BLaER1 (cell line): ENCODE measurements at regions not wholly inside any gene's neighbourhood (a gene's known extent, or its start where the extent isn't known, plus 50 kb on each side); places are given as distances from the start of the nearest gene placed in this dataset.
"Not testable (repeated sequence)": the region's sequence is repeated elsewhere in the genome, so short reads cannot be mapped to it uniquely, and the experiment has no call there.

Source experiments
- H3K27ac ChIP-seq: shearing (Covaris generic); formaldehyde crosslinking; 2 replicates; pipeline ENCODE4 v1.8.1; 2022
- H3K27me3 ChIP-seq: shearing (Covaris generic); formaldehyde crosslinking; 2 replicates; pipeline ENCODE4 v1.8.1; 2022
- H3K36me3 ChIP-seq: shearing (Covaris generic); formaldehyde crosslinking; 2 replicates; pipeline ENCODE4 v1.8.1; 2022
- H3K4me1 ChIP-seq: shearing (Covaris generic); formaldehyde crosslinking; 2 replicates; pipeline ENCODE4 v1.8.1; 2022
- H3K4me2 ChIP-seq: shearing (Covaris generic); formaldehyde crosslinking; 2 replicates; pipeline ENCODE4 v1.8.1; 2022
- H3K4me3 ChIP-seq: shearing (Covaris generic); formaldehyde crosslinking; 2 replicates; pipeline ENCODE4 v1.8.1; 2022
- H3K9ac ChIP-seq: shearing (Covaris generic); formaldehyde crosslinking; 2 replicates; pipeline ENCODE4 v1.8.1; 2022
- H3K9me3 ChIP-seq: shearing (Covaris generic); formaldehyde crosslinking; 2 replicates; pipeline ENCODE4 v1.8.1; 2022
- H4K20me1 ChIP-seq: shearing (Covaris generic); formaldehyde crosslinking; 2 replicates; pipeline ENCODE4 v1.8.1; 2022
- Cebpa-rat ChIP-seq: shearing (Covaris generic); IDR thresholded peaks from 2 replicates; pipeline ENCODE4 v1.8.1; 2022

DNA sequence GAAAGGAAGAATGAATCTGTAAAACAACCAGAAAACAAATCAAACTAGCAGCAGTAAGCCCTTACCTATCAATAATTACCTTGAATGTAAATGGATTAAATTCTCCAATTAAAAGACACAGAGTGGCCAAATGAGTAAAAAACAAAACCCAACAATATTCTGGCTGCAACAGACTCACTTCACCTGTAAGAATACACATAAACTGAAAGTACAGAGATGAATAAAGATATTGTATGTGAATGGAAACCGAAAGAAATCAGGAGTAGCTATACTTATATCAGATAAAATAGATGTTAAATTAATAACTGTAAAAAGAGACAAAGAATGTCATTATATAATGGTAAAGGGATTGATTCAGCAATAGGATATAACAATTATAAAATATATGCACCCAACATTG lies 514.5 kb upstream of the DPPA4 start:
- no peak for TF ChIP-seq Cebpa-rat
- Histone ChIP-seq H3K27ac (no peak overlapping the region), H3K36me3 (no peaks in the 10 kb centered on the region), H3K9me3 (peaks cover 20% of the 10 kb centered on the region), H3K4me2 (no peak overlapping the region), H4K20me1 (no peaks in the 10 kb centered on the region), H3K4me1 (no peaks in the 10 kb centered on the region), H3K27me3 (no peaks in the 10 kb centered on the region), H3K9ac (no peak overlapping the region), H3K4me3 (no peak overlapping the region)

DNA sequence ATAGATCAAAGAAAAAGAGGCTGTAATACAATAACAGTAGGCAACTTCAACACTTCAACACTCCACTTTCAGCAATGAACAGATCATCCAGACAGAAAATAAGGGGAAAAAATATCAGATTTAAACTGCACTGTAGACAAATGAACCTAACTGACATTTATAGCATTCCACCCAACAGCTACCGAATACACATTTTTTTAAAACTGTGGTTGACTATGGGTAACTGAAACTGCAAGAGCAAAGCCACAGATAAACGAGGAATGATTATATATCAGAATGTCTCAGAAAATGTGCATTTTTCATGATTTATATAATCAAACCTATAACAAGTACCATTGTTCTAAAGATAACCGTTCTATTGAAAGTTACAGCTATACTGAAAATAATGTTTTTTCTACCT lies 514.9 kb upstream of the DPPA4 start:
- Histone ChIP-seq H3K27me3 (no peaks in the 10 kb centered on the region), H3K9ac (no peak overlapping the region), H3K36me3 (no peaks in the 10 kb centered on the region), H3K4me3 (no peak overlapping the region), H3K27ac (no peak overlapping the region), H4K20me1 (no peaks in the 10 kb centered on the region), H3K4me1 (no peaks in the 10 kb centered on the region), H3K9me3 (peaks cover 20% of the 10 kb centered on the region), H3K4me2 (no peak overlapping the region)
- no peak for TF ChIP-seq Cebpa-rat

DNA sequence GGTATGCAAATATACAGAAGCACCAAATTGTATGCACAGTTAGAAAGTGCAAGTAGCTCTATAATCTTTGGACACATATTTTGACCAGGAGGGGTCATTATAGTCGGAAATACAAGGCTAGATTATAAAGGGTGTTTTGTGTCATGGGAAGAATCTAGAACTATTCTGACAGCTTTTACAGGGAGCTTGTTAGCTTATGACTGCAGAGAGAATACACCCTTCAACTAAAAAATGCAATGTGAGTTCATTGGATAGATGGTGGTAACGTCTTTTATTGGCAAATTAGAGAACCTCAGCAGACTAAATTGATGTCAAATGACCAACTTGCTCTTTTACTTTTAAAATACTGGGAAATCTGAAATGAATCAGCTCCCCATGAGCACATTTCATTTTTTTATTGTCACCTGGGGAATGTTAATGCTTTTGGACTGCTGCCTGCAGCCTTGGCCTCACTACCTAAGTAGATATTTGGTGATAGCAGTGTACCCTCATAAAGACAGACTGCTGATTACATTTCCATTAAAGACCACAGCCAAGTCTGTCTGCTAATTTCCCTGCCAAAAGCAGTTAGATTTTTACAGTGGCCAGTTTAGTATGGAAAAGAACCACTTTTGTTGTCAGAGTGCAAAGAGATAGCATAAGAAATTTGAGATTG lies 515.9 kb upstream of the DPPA4 start:
- no peaks in the 10 kb centered on the region for H3K4me1 ChIP-seq
- no peaks in the 10 kb centered on the region for H3K27me3 ChIP-seq
- H3K9me3 ChIP-seq = peaks cover 20% of the 10 kb centered on the region
- no peak overlapping the region for H3K9ac ChIP-seq
- H3K27ac ChIP-seq = no peak overlapping the region
- no peak overlapping the region for H3K4me3 ChIP-seq
- H3K36me3 ChIP-seq = no peaks in the 10 kb centered on the region
- H3K4me2 ChIP-seq = no peak overlapping the region
- H4K20me1 ChIP-seq = no peaks in the 10 kb centered on the region
- no peak for TF ChIP-seq Cebpa-rat

DNA sequence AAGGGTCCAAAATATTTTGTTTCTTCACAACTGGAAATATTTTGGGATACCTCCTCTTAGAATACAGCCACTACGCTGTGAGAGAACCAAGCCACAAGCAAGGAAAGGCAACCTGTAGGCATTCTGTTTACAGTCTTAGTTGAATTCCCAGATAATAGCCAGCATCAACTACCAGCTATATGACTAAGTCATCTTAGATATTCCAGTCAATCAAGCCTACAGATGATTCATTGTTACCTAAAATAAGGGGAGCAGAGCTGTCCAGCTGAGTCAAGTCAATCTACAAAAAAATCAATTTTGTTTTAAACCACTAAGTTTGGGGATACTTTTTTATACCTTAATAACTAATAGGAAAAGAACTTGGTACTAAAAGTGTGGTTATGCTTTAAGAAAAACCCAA lies 526.4 kb upstream of the DPPA4 start:
- Histone ChIP-seq H3K4me3 (no peak overlapping the region), H3K27me3 (no peaks in the 10 kb centered on the region), H3K36me3 (no peaks in the 10 kb centered on the region), H3K9me3 (no peaks in the 10 kb centered on the region), H3K4me1 (no peaks in the 10 kb centered on the region), H3K4me2 (no peak overlapping the region), H3K27ac (no peak overlapping the region), H4K20me1 (no peaks in the 10 kb centered on the region), H3K9ac (no peak overlapping the region)
- TF ChIP-seq Cebpa-rat = no peak

DNA sequence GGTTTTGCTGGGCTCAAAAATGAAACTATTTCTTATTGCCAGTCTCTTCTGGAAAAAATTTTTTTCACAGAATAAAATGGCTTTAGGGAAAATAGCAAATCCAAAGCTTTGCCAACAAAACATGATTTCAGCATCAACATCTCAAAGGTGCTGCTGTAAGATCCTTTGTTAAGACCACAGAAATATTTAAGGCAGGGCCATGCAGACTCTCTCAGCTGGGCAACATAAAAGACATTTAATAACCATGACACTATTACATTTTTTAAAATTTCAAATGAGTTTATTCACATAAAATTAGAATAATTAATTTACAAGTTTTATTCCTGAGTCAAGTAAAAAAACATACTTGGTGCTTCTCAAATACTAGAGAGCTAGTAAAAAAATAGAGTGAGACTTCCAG lies 527.1 kb upstream of the DPPA4 start:
- no peak for TF ChIP-seq Cebpa-rat
- Histone ChIP-seq H3K4me2 (no peak overlapping the region), H3K4me3 (no peak overlapping the region), H3K27ac (no peak overlapping the region), H3K9me3 (no peaks in the 10 kb centered on the region), H3K9ac (no peak overlapping the region), H3K36me3 (no peaks in the 10 kb centered on the region), H4K20me1 (no peaks in the 10 kb centered on the region), H3K27me3 (no peaks in the 10 kb centered on the region), H3K4me1 (no peaks in the 10 kb centered on the region)

DNA sequence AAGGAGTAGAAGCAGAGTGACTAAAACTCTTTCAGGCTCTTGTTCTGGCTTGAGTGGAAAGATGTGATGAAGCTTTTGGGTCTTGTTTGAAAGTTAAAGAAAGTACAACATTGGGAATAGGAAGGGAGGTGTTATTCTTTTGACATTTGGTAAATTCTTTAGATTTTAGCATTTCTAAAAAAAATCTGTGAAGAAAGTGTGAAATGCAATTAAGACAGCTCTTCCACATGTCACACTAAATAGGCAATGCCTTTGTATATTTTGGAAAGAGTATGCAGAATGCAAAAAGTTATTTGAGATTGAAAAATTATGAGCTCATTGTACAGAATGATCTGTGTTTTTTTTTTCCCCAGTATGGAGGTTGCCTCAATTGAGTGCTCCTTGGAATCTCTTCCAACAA lies 532.2 kb upstream of the DPPA4 start:
- H3K27me3 ChIP-seq = no peaks in the 10 kb centered on the region
- H3K4me1 ChIP-seq = no peaks in the 10 kb centered on the region
- no peak overlapping the region for H3K4me2 ChIP-seq
- no peak overlapping the region for H3K27ac ChIP-seq
- no peak for TF ChIP-seq Cebpa-rat
- no peaks in the 10 kb centered on the region for H3K9me3 ChIP-seq
- no peak overlapping the region for H3K9ac ChIP-seq
- H3K36me3 ChIP-seq = no peaks in the 10 kb centered on the region
- H4K20me1 ChIP-seq = no peaks in the 10 kb centered on the region
- no peak overlapping the region for H3K4me3 ChIP-seq

DNA sequence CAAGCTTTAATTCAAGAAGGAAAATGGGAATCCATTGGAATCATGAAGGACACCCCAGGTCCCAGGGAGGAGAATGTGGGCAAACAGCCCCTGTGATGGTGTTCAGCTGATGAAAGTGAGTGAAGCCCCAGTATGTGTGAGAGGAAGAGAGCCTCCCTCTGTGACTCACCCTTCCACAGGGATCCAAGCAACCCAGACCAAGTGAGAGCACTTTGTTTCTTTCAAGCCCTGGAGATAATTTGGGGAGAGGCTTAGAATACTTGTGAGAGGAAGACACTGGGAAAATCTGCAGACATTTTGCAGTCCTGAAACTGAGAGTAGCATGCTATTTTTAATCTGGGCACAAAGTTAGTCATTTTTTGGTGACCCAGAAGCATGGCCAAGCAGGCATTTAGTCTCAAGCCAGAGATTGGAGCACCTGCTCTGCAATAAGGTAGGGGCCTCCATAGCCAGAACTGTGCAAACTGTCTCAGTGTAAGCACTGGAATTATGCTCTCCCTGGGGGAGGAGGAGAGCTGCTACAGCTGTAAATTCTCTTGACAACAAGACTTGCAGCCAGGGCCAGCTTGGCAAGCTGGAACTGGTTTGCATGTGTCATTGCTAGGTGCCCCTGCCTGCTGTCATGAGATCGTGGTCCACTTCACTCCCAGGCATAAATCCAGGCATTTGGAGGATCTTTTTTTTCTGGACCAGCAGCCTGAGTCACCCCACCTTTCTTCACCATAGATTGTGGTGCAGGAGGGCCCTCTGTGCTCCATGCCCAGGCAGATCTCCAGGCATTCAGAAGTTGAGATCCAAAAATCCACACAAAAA lies 537.8 kb upstream of the DPPA4 start:
- H4K20me1 ChIP-seq = no peaks in the 10 kb centered on the region
- no peak overlapping the region for H3K4me3 ChIP-seq
- H3K36me3 ChIP-seq = no peaks in the 10 kb centered on the region
- H3K27ac ChIP-seq = no peak overlapping the region
- no peak overlapping the region for H3K9ac ChIP-seq
- no peaks in the 10 kb centered on the region for H3K9me3 ChIP-seq
- no peaks in the 10 kb centered on the region for H3K27me3 ChIP-seq
- TF ChIP-seq Cebpa-rat = no peak
- H3K4me2 ChIP-seq = no peak overlapping the region
- H3K4me1 ChIP-seq = no peaks in the 10 kb centered on the region

DNA sequence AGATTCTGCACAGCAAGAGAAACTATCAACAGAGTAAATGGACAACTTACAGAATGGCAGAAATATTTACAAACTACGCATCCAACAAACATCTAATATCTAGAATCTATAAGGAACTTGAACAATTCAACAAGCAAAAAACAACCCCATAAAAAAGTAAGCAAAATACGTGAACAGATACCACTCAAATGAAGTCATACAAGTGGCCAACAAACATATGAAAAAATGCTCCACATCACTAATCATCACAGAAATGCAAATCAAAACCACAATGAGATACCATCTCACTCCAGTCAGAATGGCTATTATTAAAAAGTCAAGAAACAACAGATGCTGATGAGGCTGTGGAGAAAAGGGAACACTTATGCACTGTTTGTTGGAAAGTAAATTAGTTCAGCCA lies 540.3 kb upstream of the DPPA4 start:
- not testable (repeated sequence) for H3K4me2 ChIP-seq, H3K9ac ChIP-seq

DNA sequence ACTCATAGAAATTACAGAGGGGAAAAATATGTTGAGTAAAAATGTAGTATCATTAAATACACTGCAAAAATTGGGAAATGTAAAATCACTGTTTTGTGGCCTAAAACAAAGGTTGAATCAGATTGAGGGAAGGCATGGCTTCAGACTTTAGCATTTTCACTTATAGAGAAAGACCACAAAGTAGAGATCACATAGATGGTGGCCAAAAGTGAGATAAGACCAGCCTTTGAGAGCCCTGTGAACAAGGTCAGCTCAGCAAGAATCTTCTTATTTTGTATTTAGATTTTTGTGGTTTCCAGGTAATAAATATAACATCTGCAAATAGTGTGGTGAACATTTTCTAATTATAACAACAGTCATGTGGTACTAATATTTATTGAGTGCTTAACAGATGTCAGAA lies 544.8 kb upstream of the DPPA4 start:
- Histone ChIP-seq H3K9me3 (peaks cover 8% of the 10 kb centered on the region; the same call in 1 of the 2 replicates), H3K4me2 (no peak overlapping the region), H3K27ac (no peak overlapping the region), H3K4me1 (no peaks in the 10 kb centered on the region), H3K4me3 (no peak overlapping the region), H3K27me3 (no peaks in the 10 kb centered on the region), H3K9ac (no peak overlapping the region), H3K36me3 (no peaks in the 10 kb centered on the region), H4K20me1 (no peaks in the 10 kb centered on the region)
- TF ChIP-seq Cebpa-rat = no peak

More for the DNA sequence above, 540.3 kb upstream of the DPPA4 start:
- H4K20me1 ChIP-seq, H3K36me3 ChIP-seq, H3K4me3 ChIP-seq, H3K27me3 ChIP-seq, H3K9me3 ChIP-seq, H3K27ac ChIP-seq, H3K4me1 ChIP-seq: not testable (repeated sequence)

DNA sequence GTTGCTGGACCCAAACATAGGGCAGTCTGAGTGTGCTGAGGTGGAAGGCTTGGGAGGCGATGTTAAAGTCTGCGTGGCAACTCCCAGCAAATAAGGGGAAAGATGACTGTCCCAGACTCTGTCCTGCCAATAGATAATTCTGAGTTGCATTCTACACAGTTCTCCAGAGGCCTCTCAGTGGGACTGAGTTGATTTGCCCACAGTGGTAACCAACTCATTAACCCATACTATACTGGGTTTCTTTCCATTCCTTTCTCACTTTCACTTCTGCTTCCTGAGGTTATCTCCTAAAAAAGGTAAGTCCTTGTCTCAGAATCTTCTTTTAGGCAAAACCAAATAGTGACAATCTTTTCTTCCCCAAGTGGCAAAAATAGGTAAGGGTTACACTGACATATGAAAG lies 549.9 kb upstream of the DPPA4 start:
- H3K4me2 ChIP-seq = no peak overlapping the region
- H3K4me3 ChIP-seq = no peak overlapping the region
- H3K9ac ChIP-seq = no peak overlapping the region
- H3K36me3 ChIP-seq = no peaks in the 10 kb centered on the region
- no peaks in the 10 kb centered on the region for H4K20me1 ChIP-seq
- no peak for TF ChIP-seq Cebpa-rat
- H3K9me3 ChIP-seq = peaks cover 8% of the 10 kb centered on the region; the same call in 1 of the 2 replicates
- H3K27ac ChIP-seq = no peak overlapping the region
- H3K4me1 ChIP-seq = no peaks in the 10 kb centered on the region
- no peaks in the 10 kb centered on the region for H3K27me3 ChIP-seq
